ENCODE measurements at regions not wholly inside any gene's neighbourhood (a gene's known extent, or its start where the extent isn't known, plus 50 kb on each side); places are given as distances from the start of the nearest gene placed in this dataset.

DNA sequence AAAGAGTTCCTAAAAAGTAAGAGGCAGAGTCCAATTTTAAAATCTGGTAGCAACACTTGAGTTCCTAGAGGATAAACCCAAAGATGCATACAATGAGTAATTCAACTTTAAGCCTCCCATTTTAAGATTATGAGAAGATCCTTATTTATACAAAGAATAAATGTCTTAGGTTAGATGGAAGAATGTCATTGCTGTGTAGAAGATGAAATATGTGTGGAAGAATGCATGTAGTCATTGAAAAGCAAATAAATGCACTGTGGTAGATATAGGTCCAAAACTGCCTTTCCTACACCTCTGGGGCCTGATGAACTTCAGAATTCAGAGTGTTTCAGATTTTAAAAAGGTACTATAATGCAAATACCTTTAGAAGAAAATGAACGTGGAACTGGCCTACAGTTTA lies 58.7 kb upstream of the LRP1B start:
- intact Hi-C loops (cut with micrococcal nuclease; ENCODE audit: unreplicated experiment), result no loop called here

GRCh38 chr2:142188562-142188961 lies 57.7 kb upstream of the LRP1B start:
- no TSS peak for BruUV-seq (replicated peaks)
- DNase-seq (ENCODE audit: low read depth, low spot score), result no peak
- H3K4me1 ChIP-seq (ENCODE audit: control insufficient read depth, insufficient read depth, low read length), result peaks cover 17% of the 10 kb centered on the region
- no peak overlapping the region for H3K4me3 ChIP-seq (ENCODE audit: low read depth in 2 of 2, low read length in 2 of 2)
- ChIA-PET CTCF (no interaction called here), POLR2A (no interaction called here)
- peak overlapping the region; percentile 29; the same call in 1 of the 2 replicates for H3K27ac ChIP-seq (ENCODE audit: low read length)
- ATAC-seq, result no peak
- peaks cover 6% of the 10 kb centered on the region; the same call in 1 of the 2 replicates for H3K9me3 ChIP-seq (ENCODE audit: control insufficient read depth, insufficient read depth, low read depth, low read length)
- in situ Hi-C loops (cut with HindIII; ENCODE audit: low pct_unique_long_range_greater_than_20kb, low sequenced_read_pairs) (no loop called here), intact Hi-C loops (cut with micrococcal nuclease; ENCODE audit: unreplicated experiment) (no loop called here)
- TF ChIP-seq, protein P1, sequence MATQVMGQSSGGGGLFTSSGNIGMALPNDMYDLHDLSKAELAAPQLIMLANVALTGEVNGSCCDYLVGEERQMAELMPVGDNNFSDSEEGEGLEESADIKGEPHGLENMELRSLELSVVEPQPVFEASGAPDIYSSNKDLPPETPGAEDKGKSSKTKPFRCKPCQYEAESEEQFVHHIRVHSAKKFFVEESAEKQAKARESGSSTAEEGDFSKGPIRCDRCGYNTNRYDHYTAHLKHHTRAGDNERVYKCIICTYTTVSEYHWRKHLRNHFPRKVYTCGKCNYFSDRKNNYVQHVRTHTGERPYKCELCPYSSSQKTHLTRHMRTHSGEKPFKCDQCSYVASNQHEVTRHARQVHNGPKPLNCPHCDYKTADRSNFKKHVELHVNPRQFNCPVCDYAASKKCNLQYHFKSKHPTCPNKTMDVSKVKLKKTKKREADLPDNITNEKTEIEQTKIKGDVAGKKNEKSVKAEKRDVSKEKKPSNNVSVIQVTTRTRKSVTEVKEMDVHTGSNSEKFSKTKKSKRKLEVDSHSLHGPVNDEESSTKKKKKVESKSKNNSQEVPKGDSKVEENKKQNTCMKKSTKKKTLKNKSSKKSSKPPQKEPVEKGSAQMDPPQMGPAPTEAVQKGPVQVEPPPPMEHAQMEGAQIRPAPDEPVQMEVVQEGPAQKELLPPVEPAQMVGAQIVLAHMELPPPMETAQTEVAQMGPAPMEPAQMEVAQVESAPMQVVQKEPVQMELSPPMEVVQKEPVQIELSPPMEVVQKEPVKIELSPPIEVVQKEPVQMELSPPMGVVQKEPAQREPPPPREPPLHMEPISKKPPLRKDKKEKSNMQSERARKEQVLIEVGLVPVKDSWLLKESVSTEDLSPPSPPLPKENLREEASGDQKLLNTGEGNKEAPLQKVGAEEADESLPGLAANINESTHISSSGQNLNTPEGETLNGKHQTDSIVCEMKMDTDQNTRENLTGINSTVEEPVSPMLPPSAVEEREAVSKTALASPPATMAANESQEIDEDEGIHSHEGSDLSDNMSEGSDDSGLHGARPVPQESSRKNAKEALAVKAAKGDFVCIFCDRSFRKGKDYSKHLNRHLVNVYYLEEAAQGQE (IDR thresholded peaks at IDR 0.05; ENCODE audit: insufficient read depth in 1 of 2, low read depth in 2 of 2, low read length in 1 of 2), result no peak
- no peak for TF ChIP-seq SIN3A (IDR thresholded peaks at IDR 0.05; ENCODE audit: borderline replicate concordance, insufficient read depth, low read depth, low read length)
- no peak for TF ChIP-seq POLR2AphosphoS5 (IDR thresholded peaks at IDR 0.05; ENCODE audit: low read depth, low read length)
- no peak for TF ChIP-seq TCF7L2 (IDR thresholded peaks at IDR 0.05; ENCODE audit: low read depth, low read length)
- TF ChIP-seq, protein P2, sequence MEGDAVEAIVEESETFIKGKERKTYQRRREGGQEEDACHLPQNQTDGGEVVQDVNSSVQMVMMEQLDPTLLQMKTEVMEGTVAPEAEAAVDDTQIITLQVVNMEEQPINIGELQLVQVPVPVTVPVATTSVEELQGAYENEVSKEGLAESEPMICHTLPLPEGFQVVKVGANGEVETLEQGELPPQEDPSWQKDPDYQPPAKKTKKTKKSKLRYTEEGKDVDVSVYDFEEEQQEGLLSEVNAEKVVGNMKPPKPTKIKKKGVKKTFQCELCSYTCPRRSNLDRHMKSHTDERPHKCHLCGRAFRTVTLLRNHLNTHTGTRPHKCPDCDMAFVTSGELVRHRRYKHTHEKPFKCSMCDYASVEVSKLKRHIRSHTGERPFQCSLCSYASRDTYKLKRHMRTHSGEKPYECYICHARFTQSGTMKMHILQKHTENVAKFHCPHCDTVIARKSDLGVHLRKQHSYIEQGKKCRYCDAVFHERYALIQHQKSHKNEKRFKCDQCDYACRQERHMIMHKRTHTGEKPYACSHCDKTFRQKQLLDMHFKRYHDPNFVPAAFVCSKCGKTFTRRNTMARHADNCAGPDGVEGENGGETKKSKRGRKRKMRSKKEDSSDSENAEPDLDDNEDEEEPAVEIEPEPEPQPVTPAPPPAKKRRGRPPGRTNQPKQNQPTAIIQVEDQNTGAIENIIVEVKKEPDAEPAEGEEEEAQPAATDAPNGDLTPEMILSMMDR (IDR thresholded peaks at IDR 0.05), result no peak
- H3K36me3 ChIP-seq (ENCODE audit: control insufficient read depth, insufficient read depth, low read length), result no peaks in the 10 kb centered on the region
- no peaks in the 10 kb centered on the region for H3K27me3 ChIP-seq (ENCODE audit: control insufficient read depth, insufficient read depth, low read length)

More for the DNA sequence above, 58.7 kb upstream of the LRP1B start:
- no peak for TF ChIP-seq TCF7L2 (IDR thresholded peaks at IDR 0.05; ENCODE audit: low read depth, low read length)
- TF ChIP-seq, protein P2 (IDR thresholded peaks at IDR 0.05), result no peak
- no peak for TF ChIP-seq SIN3A (IDR thresholded peaks at IDR 0.05; ENCODE audit: borderline replicate concordance, insufficient read depth, low read depth, low read length)
- TF ChIP-seq, protein P1 (IDR thresholded peaks at IDR 0.05; ENCODE audit: insufficient read depth in 1 of 2, low read depth in 2 of 2, low read length in 1 of 2), result no peak
- TF ChIP-seq POLR2AphosphoS5 (IDR thresholded peaks at IDR 0.05; ENCODE audit: low read depth, low read length), result no peak
- POLR2A ChIA-PET, result no interaction called here
- Histone ChIP-seq H3K4me1 (ENCODE audit: control insufficient read depth, insufficient read depth, low read length) (peaks cover 17% of the 10 kb centered on the region), H3K27me3 (ENCODE audit: control insufficient read depth, insufficient read depth, low read length) (no peaks in the 10 kb centered on the region), H3K27ac (ENCODE audit: low read length) (peak overlapping the region; percentile 68; the same call in 1 of the 2 replicates), H3K4me3 (ENCODE audit: low read depth in 2 of 2, low read length in 2 of 2) (no peak overlapping the region), H3K9me3 (ENCODE audit: control insufficient read depth, insufficient read depth, low read depth, low read length) (peaks cover 5% of the 10 kb centered on the region; the same call in 1 of the 2 replicates), H3K36me3 (ENCODE audit: control insufficient read depth, insufficient read depth, low read length) (no peaks in the 10 kb centered on the region)
- CTCF ChIA-PET, result no interaction called here
- DNase-seq (ENCODE audit: low read depth, low spot score) (no peak), ATAC-seq (no peak)
- no TSS peak for BruUV-seq (replicated peaks)
- in situ Hi-C loops (cut with HindIII; ENCODE audit: low pct_unique_long_range_greater_than_20kb, low sequenced_read_pairs), result no loop called here
